H1 (cell line): ENCODE measurements at regions not wholly inside any gene's neighbourhood (a gene's known extent, or its start where the extent isn't known, plus 50 kb on each side); places are given as distances from the start of the nearest gene placed in this dataset.

Experiments
- CTCF ChIA-PET: fragments of 300-600 bp; sonication (Branson Sonifier 250); formaldehyde crosslinking; loops from one replicate; lab custom pipeline; 2021; ENCODE audit not compliant: partially characterized antibody; lab: Charles Lee
- POLR2A ChIA-PET: fragments of 300-600 bp; sonication (Branson Sonifier 250); formaldehyde crosslinking; loops from one replicate; lab custom pipeline; 2021; ENCODE audit warnings: inconsistent platforms; ENCODE audit not compliant: partially characterized antibody; lab: Charles Lee
- DNase-seq, 2 experiments: peaks; one replicate each; pipeline versions ENCODE4 v3.0.0 to v3.0.0-alpha.2; 2010 to 2022; ENCODE audit warnings: low spot score in 2 of 2, low read depth in 1 of 2, mixed read lengths in 1 of 2
- FAIRE-seq: peaks from 2 replicates; lab custom pipeline; 2011; peaks lifted over from hg19 to GRCh38; lab: Jason Lieb, UNC
- H2AFZ ChIP-seq: 2 replicates; pipeline ENCODE4 v1.8.1; 2012; ENCODE audit warnings: low read length, inconsistent platforms
- H2AK5ac ChIP-seq: 2 replicates; pipeline ENCODE4 v1.6.1; 2013; ENCODE audit warnings: low read depth, low read length
- H2BK120ac ChIP-seq: replicated peaks from 2 replicates; pipeline ENCODE3; 2013; ENCODE audit warnings: low read depth, low read length, inconsistent platforms
- H2BK12ac ChIP-seq: 2 replicates; pipeline ENCODE4 v1.6.1; 2013; ENCODE audit warnings: low read depth, low read length
- H2BK15ac ChIP-seq: 2 replicates; pipeline ENCODE4 v1.6.1; 2013; ENCODE audit warnings: low read length
- H2BK20ac ChIP-seq: 2 replicates; pipeline ENCODE4 v1.6.1; 2013; ENCODE audit warnings: low read length
- H2BK5ac ChIP-seq: 2 replicates; pipeline ENCODE4 v1.6.1; 2013; ENCODE audit warnings: low read depth, low read length
- H3K14ac ChIP-seq: 2 replicates; pipeline ENCODE4 v1.6.1; 2013; ENCODE audit warnings: inconsistent platforms; ENCODE audit not compliant: insufficient read length
- H3K18ac ChIP-seq: 2 replicates; pipeline ENCODE4 v1.6.1; 2013; ENCODE audit warnings: low read length; ENCODE audit errors: extremely low read depth
- H3K23ac ChIP-seq: 2 replicates; pipeline ENCODE4 v1.6.1; 2013; ENCODE audit warnings: inconsistent platforms; ENCODE audit not compliant: insufficient read length
- H3K23me2 ChIP-seq: 2 replicates; pipeline ENCODE4 v1.6.1; 2013; ENCODE audit warnings: low read depth, low read length
- H3K27ac ChIP-seq: 2 replicates; pipeline ENCODE4 v1.6.1; 2011; ENCODE audit warnings: low read depth, low read length, inconsistent platforms
- H3K27me3 ChIP-seq, 4 experiments: replicated peaks in 1 of 4; 1 replicate in 1 of 4; 2 replicates in 3 of 4; pipeline versions ENCODE4 v1.6.1 to v1.8.1; 2011 to 2013; ENCODE audit warnings: low read length in 3 of 4, mild to moderate bottlenecking in 3 of 4, inconsistent platforms in 2 of 4, mixed read lengths in 2 of 4, moderate library complexity in 1 of 4; ENCODE audit not compliant: control insufficient read depth in 3 of 4, insufficient read depth in 3 of 4; ENCODE audit errors: extremely low read depth in 1 of 4
- H3K36me3 ChIP-seq, 4 experiments: 2 replicates each; pipeline versions ENCODE4 v1.6.1 to v1.8.1; 2011 to 2013; ENCODE audit warnings: mild to moderate bottlenecking in 4 of 4, low read length in 3 of 4, moderate library complexity in 2 of 4, control low read depth in 1 of 4, inconsistent platforms in 1 of 4; ENCODE audit not compliant: insufficient read depth in 4 of 4, control insufficient read depth in 2 of 4
- H3K4ac ChIP-seq: replicated peaks from 2 replicates; pipeline ENCODE3; 2013; ENCODE audit warnings: low read length, low read depth, mixed read lengths, inconsistent platforms; ENCODE audit not compliant: insufficient read length
- H3K4me1 ChIP-seq, 4 experiments: replicated peaks in 1 of 4; 1 replicate in 1 of 4; 2 replicates in 3 of 4; pipeline versions ENCODE4 v1.6.1 to v1.8.1; 2011 to 2013; ENCODE audit warnings: low read length in 3 of 4, inconsistent platforms in 2 of 4, mixed read lengths in 1 of 4; ENCODE audit not compliant: insufficient read depth in 4 of 4, control insufficient read depth in 3 of 4
- H3K4me2 ChIP-seq, 2 experiments: 2 replicates each; pipeline versions ENCODE4 v1.6.1 to v1.8.1; 2011 to 2013; ENCODE audit warnings: low read depth in 2 of 2, low read length in 2 of 2, control low read depth in 1 of 2, inconsistent platforms in 1 of 2, mild to moderate bottlenecking in 1 of 2; ENCODE audit not compliant: insufficient read depth in 1 of 2
- H3K4me3 ChIP-seq, 4 experiments: fragments of 200-600, 300-600 bp in 1 of 4; sonication (generic), shearing (Covaris generic), sonication (Bioruptor Twin) in 1 of 4; 2 replicates each; pipeline versions ENCODE4 v1.5.1 to v1.8.1; 2011 to 2016; ENCODE audit warnings: low read length in 4 of 4, low read depth in 3 of 4, control low read depth in 2 of 4, inconsistent platforms in 2 of 4, mild to moderate bottlenecking in 2 of 4, mixed read lengths in 1 of 4, moderate library complexity in 1 of 4; ENCODE audit not compliant: insufficient read depth in 2 of 4; ENCODE audit errors: extremely low read depth in 1 of 4
- H3K56ac ChIP-seq: replicated peaks from 2 replicates; pipeline ENCODE3; 2013; ENCODE audit warnings: low read depth, mild to moderate bottlenecking, mixed read lengths, low read length, inconsistent platforms; ENCODE audit not compliant: insufficient read length
- H3K79me1 ChIP-seq: 2 replicates; pipeline ENCODE4 v1.6.1; 2013; ENCODE audit warnings: low read depth, low read length, control low read depth
- H3K79me2 ChIP-seq, 2 experiments: 2 replicates each; pipeline versions ENCODE4 v1.6.1 to v1.8.1; 2012 to 2013; ENCODE audit warnings: low read length in 2 of 2, mild to moderate bottlenecking in 2 of 2, inconsistent platforms in 1 of 2; ENCODE audit not compliant: insufficient read depth in 2 of 2, control insufficient read depth in 1 of 2
- H3K9ac ChIP-seq, 4 experiments: replicated peaks in 1 of 4; 1 replicate in 1 of 4; 2 replicates in 3 of 4; pipeline versions ENCODE4 v1.6.1 to v1.8.1; 2011 to 2013; ENCODE audit warnings: low read depth in 3 of 4, low read length in 3 of 4, control low read depth in 2 of 4, mild to moderate bottlenecking in 2 of 4, moderate library complexity in 2 of 4, inconsistent platforms in 1 of 4; ENCODE audit errors: extremely low read depth in 1 of 4
- H3K9me3 ChIP-seq, 2 experiments: 2 replicates each; pipeline versions ENCODE4 v1.6.1 to v1.8.1; 2012 to 2013; ENCODE audit warnings: mild to moderate bottlenecking in 2 of 2, moderate library complexity in 2 of 2, control low read depth in 1 of 2, inconsistent platforms in 1 of 2, low read depth in 1 of 2, low read length in 1 of 2, mixed read lengths in 1 of 2; ENCODE audit not compliant: insufficient read depth in 2 of 2
- H4K20me1 ChIP-seq, 2 experiments: replicated peaks in 1 of 2; 2 replicates each; pipeline versions ENCODE3 to v1.8.1; 2011 to 2013; ENCODE audit warnings: inconsistent platforms in 2 of 2, low read length in 2 of 2, mild to moderate bottlenecking in 1 of 2; ENCODE audit not compliant: insufficient read depth in 2 of 2, control insufficient read depth in 1 of 2
- H4K5ac ChIP-seq: 2 replicates; pipeline ENCODE4 v1.6.1; 2013; ENCODE audit warnings: low read length, low read depth, mixed read lengths, inconsistent platforms; ENCODE audit not compliant: insufficient read length
- H4K8ac ChIP-seq: 2 replicates; pipeline ENCODE4 v1.8.0; 2013; ENCODE audit warnings: mild to moderate bottlenecking, moderate library complexity, low read length, inconsistent platforms; ENCODE audit not compliant: insufficient read depth; ENCODE audit errors: extremely low read depth
- H4K91ac ChIP-seq: replicated peaks from 2 replicates; pipeline ENCODE3; 2013; ENCODE audit warnings: low read length, mixed read lengths, inconsistent platforms; ENCODE audit not compliant: insufficient read length
- CBX5 ChIP-seq: fragments of 300-800, 300-1000 bp; sonication (generic); IDR thresholded peaks from 2 replicates; pipeline ENCODE4 v1.7.1; 2016; ENCODE audit warnings: antibody characterized with exemption, low read length, low read depth
- CTBP2 ChIP-seq: IDR thresholded peaks from 2 replicates; pipeline ENCODE4 v1.7.0; 2011; ENCODE audit warnings: borderline replicate concordance, mild to moderate bottlenecking, moderate library complexity, mixed read lengths, low read length; ENCODE audit not compliant: insufficient read depth, insufficient read length
- SIN3A ChIP-seq, 2 experiments: IDR thresholded peaks in 1 of 2; conservative IDR thresholded peaks in 1 of 2; 2 replicates each; pipeline ENCODE4 v1.6.1; 2011 to 2012; ENCODE audit warnings: low read length in 2 of 2, improper control_type of control experiment in 1 of 2, low read depth in 1 of 2, mild to moderate bottlenecking in 1 of 2
- SUZ12 ChIP-seq: fragments of 200-600 bp; sonication (generic); IDR thresholded peaks from 2 replicates; pipeline ENCODE4 v1.6.1; 2012; ENCODE audit warnings: mild to moderate bottlenecking, inconsistent platforms, low read length, moderate library complexity, mixed read lengths
- TBP ChIP-seq: IDR thresholded peaks from 2 replicates; pipeline ENCODE4 v1.6.1; 2011; ENCODE audit warnings: low read depth, low read length, improper control_type of control experiment

DNA sequence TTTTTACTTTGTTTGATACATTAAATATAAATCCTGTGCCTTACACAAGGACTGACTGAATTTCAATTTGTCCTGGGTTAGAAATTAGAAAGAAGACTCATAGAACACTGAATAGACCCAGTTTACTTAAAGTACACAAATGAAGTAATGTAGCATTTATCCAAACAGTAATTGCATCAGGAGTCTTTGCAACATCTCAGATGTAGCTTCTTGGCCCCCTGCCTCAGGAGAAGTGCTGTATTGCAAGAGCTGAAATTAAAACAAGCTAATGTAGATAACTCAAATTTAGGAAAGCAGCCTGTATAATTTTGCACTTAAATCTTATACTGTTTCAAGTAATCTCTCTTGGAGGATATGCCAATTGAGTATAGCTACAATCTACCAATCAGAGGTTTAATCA is 54.3 kb upstream of the KCND2 start:
- Histone ChIP-seq H2BK15ac (no peak overlapping the region), H4K20me1 (no peaks in the 10 kb centered on the region), H3K18ac (no peak overlapping the region), H4K91ac (no peak overlapping the region), H3K79me1 (no peaks in the 10 kb centered on the region), H2BK12ac (no peak overlapping the region), H3K9me3 (no peaks in the 10 kb centered on the region), H2BK5ac (no peak overlapping the region), H3K9ac (no peak overlapping the region), H3K56ac (no peak overlapping the region), H3K23ac (no peak overlapping the region), H2BK120ac (no peak overlapping the region), H3K4me1 (no peaks in the 10 kb centered on the region), H3K36me3 (no peaks in the 10 kb centered on the region), H4K5ac (no peak overlapping the region), H4K8ac (no peak overlapping the region), H3K4me3 (no peak overlapping the region), H3K79me2 (no peaks in the 10 kb centered on the region), H3K4ac (no peak overlapping the region), H2AFZ (no peak overlapping the region), H3K27me3 (no peaks in the 10 kb centered on the region), H3K23me2 (no peaks in the 10 kb centered on the region), H3K27ac (no peak overlapping the region), H3K14ac (no peak overlapping the region), H3K4me2 (no peak overlapping the region), H2AK5ac (no peak overlapping the region), H2BK20ac (no peak overlapping the region)
- DNase-seq (no peak), FAIRE-seq (no peak)
- ChIA-PET POLR2A (no interaction called here), CTCF (no interaction called here)
- TF ChIP-seq CTBP2 (no peak), CBX5 (no peak), SUZ12 (no peak), SIN3A (conservative IDR thresholded peaks at IDR 0.05 in 1 of 2, IDR thresholded peaks at IDR 0.05 in 1 of 2; ENCODE audit: low read depth in 1 of 2, low read length in 2 of 2) (no peak), TBP (no peak)
